ENCODE measurements at regions not wholly inside any gene's neighbourhood (a gene's known extent, or its start where the extent isn't known, plus 50 kb on each side); places are given as distances from the start of the nearest gene placed in this dataset.
"Not testable (repeated sequence)": the region's sequence is repeated elsewhere in the genome, so short reads cannot be mapped to it uniquely, and the experiment has no call there.

DNA sequence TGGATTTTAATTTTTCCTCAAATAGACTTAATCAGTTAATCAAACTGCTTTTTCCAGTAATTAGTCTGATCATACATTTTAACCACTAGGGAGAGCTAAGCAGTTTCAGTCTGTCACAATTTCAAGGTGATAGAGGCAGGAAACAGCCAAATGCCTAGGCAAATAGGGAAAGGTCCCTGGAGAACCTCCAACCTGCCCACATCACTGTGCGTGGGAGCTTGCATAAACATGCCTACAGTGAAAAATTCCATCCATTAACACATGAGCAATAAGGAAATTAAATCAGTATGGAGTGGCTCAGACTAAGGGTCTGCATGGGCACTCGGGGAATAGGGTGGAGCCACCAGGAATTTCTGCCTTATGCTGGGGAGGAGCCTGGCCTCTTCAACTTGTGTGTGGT, 74.6 kb downstream of the AASDHPPT start:
- DNase-seq (ENCODE audit: low read depth in 4 of 4, low spot score in 3 of 4): no peak

DNA sequence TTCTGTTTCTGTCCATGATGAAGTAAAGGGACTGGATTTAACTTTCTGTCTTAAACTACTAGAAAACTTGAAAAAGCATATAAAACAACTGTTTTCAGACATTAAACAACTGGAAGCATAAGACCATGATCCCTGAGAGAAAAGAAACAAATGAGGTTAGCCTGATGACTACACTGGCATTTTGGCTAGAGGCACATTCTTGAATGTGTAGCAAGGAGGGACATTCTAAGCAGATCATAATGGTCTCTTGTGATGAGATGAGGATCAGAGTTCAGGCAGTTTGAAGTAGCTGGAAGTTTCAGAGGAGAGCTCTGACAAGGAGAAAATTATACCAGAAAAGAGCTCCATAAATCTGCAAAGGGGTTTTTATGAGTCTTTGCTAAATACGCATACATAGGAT, 75.4 kb downstream of the AASDHPPT start:
- no peak for DNase-seq (ENCODE audit: low read depth in 4 of 4, low spot score in 3 of 4)

DNA sequence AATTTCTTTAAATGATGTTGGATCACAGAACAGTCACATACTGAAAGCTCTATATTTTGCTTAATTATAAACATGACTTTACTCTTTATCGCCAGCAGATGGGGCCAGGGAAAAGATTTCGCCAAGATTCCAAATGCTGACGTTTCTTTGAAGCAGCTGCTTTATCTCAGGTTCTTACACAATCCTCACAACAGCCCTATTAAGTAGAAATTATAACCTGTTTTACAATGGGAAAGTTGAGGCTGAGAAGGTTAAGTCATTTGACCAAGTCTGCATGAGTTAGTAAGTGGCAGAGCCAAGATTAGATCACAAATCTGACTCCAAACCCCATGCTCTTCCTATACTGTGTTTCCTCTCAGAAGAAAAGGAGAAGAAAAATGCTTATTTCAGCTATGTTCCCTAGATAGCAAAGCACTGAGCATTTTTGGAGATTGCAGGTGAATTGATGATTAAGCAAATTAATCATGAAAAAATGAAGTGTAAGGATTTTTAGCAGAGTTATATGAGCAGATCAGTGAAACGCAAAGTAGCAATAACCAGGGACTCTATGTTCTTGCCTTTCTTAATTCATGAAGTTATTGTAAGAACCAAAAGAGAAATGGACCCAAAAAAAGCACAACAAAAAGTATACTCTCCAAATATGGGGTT, 79.0 kb downstream of the AASDHPPT start:
- peak; percentile 45 to 57 (median 52) for DNase-seq (ENCODE audit: low read depth in 4 of 4, low spot score in 3 of 4)

DNA sequence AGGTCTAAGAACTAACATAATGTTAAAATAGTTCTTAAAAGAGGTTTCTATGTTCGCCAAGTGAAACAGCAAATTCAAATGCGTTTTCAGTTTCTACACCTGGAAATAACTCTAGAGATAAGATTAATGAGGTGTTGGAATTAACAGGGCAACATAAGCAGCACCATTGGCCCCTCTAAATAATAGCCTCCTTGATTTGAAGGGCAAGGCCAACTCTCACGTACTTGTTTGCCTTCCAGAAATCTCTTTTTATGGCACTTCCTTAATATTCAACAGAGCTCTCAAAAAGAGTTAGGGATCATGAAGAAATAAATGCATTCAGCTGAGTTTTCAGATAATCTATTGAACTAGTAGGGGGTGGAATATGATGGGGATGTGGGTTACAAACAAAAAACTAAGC, 80.9 kb downstream of the AASDHPPT start:
- no peak for DNase-seq (ENCODE audit: low read depth in 4 of 4, low spot score in 3 of 4)

DNA sequence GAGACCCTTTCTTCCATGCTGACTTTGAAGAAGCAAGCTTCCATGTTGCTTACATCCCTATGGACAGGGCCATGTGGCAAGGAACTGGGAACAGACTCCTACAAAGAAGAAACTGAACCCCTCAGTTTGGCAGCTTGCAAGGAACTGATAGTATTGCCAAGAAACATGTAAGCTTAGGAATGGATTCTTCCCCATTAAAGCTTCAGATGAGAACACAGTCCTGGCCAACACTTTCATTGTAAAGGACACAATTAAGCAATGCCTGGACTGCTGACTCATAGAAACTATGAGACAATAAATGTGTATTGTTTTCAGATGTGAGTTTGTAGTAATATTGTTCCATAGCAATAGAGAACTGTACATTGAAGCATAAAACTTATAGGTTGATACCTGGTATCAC, 82.4 kb downstream of the AASDHPPT start:
- DNase-seq (ENCODE audit: low read depth in 4 of 4, low spot score in 3 of 4): no peak

DNA sequence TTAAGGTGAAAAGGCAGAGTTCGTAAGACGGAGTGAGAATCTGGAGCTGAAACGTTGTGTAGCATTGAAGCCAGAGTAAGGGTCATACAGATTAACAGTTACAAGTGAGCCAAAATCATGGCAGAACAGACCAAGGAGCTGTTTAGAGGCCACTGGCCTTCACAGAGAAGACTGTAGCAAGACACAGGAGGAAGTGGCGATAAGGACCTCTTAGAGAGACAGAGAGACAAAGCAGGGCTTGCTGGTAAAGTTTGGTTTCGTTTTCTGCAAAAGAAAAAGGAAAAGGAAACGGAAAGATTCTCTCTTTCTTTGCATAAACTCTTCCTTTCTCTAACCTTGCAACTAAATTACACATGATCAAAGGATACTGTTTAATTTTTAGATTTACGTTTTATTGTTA, 83.0 kb downstream of the AASDHPPT start:
- DNase-seq (ENCODE audit: low read depth in 4 of 4, low spot score in 3 of 4): no peak

DNA sequence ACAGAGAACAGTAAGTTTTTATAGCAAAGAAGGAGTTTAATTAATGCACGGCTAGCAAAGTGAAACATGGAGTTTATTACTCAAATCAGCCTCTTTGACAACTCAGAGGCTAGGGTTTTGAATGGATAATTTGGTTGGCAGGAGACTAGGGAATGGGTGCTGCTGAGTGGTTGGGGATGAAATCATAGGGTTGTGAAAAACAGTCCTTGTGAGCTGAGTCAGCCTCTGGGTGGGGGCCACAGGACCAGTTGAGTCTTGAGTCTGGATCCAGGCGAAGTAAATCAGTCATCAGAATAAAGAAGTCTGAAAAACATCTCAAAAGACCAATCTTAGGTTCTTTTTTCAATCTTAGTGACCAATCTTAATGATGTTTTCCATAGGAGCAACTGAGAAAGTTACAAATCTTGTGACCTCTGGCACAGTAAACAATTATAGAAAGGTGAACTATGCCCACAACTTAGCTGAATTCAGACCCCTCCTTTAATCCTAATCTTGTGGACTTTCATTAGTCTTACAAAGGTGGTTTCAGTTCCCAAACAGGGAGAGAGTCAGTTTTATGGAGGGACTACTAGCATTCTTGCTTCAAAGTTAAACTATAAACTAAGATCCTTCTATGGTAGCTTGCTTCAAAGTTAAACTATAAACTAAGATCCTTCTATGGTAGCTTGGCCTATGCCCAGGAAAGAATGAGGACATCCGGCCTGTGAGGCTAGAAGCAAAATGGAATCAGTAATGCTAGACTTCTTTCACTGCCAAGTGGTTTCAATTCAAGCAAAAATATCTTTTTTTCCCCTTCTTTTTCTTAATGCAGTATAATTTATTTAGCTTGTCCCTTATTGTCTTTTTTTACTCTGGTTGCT, 84.5 kb downstream of the AASDHPPT start:
- DNase-seq (ENCODE audit: low read depth in 4 of 4, low spot score in 3 of 4): no peak

DNA sequence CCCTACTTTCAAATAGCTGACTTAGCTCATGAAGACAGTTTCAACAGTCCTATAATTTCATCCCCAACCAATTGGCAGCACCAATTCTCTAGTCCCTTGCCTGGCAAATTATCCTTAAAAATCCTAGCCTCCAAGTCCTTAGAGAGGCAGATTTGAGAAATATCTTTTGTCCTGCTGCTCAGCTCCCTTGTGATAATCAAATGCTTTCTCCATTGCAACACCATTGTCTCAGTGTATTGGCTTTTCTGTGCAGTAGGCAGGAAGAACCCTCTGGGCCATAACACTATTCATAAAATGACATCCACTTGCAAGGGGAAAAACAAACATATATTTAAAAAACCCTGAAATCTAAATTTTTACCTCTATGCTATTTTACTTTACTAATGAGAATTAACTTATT, 89.6 kb downstream of the AASDHPPT start:
- no peak for DNase-seq (ENCODE audit: low read depth in 4 of 4, low spot score in 3 of 4)

DNA sequence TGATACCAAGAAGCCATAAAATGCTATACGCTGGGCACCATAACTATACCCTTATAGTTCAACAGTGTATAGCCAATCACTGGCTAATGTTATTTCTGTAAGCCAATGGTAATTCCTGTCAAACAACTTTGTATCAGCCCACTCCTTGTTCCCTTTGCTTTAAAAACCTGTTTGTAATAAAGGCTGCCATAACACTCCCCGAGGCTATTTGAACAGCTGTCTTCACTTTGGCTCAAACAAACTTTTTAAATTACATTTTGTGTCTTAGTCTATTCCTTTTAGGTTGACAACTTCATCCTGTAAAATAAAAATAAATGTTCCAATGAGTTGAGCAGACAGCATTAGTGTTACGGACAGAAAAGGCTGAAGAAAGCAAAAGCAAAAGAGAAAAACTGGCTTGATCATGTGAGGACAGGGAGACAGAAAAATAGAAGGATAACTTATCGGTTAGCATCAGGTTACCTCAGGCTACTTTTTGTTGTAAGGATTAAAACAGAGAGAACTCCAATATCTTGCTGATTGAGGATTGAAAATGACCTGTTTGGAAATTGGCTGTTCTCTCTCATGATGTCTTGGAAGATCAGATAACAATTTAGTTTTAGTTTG, 95.0 kb downstream of the AASDHPPT start:
- no peak for DNase-seq (ENCODE audit: low read depth in 4 of 4, low spot score in 3 of 4)

DNA sequence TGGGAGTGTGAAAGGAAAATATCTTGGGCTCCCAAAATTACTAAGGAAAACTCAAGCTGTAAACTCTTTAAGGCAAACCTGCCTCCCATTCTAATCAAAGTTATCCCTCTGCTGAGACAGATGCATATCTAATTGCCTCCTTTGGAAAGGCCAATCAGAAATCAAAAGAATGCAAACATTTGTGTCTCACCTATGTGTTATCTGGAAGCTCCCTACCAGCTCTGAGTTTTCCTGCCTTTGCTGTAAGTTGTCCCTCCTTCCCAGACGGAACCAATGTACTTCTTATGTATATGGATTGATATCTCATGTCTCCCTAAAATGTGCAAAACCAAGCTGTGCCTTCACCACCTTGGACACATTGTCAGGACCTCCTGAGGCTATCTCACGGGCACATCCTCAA, 95.8 kb downstream of the AASDHPPT start:
- DNase-seq (ENCODE audit: low read depth in 4 of 4, low spot score in 3 of 4): no peak

DNA sequence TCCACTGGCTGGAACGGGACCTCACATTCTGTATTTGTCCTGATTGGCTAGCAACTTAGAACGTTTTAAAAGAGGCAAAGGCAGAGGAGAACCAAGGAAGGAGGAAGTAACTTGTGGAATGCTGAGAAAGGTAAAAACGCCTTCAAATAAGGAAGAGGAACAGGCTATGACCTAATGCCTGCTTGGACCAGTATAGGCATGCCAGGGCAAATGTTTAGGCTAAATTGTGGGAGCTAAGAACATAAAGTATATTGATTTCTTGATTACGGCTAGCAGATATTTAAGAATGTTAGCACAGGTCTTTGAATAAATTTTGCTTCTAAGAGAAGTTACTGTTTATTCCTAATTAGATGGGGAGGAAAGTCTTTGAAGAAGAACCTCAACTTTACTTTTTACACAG, 96.5 kb downstream of the AASDHPPT start:
- not testable (repeated sequence) for DNase-seq (ENCODE audit: low read depth in 4 of 4, low spot score in 3 of 4)

DNA sequence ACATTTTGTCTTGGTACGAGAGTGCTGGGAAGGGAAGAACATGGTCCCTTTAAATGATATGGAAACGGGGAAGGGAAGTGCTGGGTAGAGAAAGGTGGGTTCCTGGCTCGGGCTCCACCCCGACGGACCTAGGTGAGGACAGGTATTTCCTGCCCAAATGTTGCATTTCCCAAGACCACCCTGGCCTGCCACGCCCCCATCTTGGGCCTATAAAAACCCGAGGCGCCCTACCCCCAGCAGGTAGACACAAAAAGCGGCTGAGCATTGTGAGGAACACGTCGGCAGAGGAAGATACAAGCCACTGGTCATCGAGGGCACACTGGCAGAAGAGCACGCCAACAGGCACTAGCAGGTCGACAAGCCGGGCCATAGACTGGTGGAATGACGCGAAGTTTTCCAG, 99.4 kb downstream of the AASDHPPT start:
- no peak for DNase-seq (ENCODE audit: low read depth in 4 of 4, low spot score in 3 of 4)

DNA sequence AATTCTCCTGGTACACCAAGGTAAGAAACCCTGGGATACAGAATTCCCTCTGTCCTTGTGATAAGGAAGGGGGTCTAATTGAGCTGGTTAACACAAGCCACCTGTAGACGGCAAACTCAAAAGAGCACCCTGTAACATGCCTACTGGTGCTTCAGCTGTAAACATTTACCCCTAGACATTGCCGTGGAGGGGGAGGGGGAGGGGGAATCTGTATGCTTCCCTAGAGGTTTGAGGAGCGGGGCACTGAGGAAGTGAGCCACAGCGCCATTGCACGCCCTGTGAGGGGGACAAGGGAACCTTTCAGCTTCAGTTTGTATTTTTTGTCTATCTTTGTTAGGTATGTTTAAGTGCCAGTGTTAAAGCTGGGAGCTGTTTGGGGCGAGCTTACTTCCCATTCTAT, 99.8 kb downstream of the AASDHPPT start:
- DNase-seq (ENCODE audit: low read depth in 4 of 4, low spot score in 3 of 4): no peak

DNA sequence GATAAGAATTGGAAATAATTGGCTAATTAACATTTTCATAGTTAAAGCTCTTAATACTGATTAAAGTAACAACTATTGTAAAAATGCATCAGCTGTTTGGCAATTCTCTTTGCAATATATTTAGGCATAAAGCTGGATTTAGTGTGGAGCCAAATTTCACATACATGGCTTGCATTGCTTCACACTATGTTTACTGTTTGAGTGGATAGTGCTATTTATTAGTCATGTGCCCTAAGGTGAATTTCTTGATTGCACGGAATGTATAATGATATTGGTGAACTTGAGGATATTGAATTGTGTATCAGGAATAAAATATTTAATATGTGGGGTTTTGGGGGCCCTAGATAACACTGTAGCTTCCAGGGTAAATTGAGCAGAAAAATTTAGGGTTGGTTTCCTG, 100.9 kb downstream of the AASDHPPT start:
- DNase-seq (ENCODE audit: low read depth in 4 of 4, low spot score in 3 of 4): no peak

DNA sequence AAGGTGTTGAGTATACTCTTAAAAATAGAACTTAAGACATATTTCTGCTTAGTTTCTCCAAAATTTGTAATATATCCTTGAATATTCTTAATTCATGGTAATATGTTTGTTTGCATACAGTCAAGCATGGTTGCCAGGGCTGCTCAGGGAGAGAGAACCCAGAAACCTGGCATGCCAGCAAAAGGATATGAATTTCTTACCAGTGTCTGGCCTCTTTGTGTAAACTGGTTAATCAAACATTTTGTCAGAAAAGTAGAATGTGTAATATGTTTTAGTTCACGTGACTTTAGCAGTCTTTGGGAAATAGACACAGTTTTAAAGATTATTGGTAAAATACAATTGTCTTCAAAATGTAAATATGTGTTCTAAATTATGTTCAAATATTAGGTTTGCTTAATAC, 101.6 kb downstream of the AASDHPPT start:
- no peak for DNase-seq (ENCODE audit: low read depth in 4 of 4, low spot score in 3 of 4)

DNA sequence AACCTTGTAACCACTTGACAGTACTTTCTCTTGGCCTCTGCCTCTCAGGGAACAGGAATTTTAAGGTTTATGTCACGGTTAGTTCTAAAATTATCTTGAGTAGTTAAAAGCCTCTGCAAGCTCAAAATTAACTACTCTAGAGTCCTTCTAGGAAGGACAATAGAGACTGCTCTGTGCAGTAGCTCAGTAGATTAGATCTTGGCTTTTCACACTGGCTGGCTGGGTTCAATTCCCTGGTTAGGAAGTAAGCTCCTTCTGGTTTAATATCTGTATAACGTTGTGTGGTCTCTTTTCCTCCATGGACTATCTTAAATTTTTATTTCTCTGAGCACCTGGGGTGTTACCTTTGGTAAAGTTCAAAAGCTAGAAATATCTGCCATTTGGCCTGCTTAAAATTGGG, 109.2 kb downstream of the AASDHPPT start:
- no peak for DNase-seq (ENCODE audit: low read depth in 4 of 4, low spot score in 3 of 4)

DNA sequence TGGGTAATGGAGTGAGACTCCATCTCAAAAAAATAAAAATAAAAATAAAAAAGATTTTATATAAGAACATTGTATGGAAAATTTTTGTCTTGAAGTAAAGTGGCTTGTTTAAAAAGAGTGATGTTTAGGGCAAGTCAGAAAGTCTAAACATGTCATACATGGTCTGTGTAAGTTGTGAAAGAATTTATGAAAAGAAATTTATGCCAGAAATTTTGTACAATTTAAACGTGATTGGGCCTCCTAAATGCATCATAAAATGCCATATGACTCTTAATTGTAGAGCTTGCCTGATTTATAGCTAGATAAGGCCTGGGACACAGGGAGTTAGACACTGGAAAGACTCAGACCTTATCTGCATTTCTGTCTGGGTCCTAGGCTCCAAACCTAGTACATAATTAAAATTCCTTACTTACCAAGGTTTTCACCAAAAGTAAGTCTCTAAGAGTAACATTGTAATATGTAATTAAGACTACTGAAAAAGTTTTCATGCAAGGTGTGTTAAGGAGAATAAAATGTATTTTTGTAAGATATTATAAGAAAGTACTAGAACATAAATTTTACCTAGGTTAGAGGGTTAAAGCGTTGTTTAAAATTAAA, 110.5 kb downstream of the AASDHPPT start:
- DNase-seq (ENCODE audit: low read depth in 4 of 4, low spot score in 3 of 4): no peak

DNA sequence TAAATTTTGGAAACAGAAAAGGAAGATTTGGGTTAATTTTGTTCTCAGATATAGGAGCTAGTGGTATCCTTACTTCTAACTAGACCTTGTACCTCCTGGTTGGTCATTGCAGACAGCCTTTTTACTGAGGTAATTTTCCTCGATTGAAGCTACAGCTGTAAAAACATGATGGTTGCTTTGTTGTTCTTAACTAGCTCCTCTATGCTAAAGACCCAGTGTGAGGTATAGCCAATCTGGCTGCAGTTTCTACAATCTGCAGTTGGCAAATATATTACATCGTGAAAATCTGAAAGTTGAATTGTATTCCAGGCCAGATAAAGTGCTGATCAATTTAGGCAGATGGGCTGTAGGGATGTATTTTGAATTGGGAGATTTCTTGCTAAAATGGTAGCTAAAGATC, 116.5 kb downstream of the AASDHPPT start:
- DNase-seq (ENCODE audit: low read depth in 4 of 4, low spot score in 3 of 4): no peak

DNA sequence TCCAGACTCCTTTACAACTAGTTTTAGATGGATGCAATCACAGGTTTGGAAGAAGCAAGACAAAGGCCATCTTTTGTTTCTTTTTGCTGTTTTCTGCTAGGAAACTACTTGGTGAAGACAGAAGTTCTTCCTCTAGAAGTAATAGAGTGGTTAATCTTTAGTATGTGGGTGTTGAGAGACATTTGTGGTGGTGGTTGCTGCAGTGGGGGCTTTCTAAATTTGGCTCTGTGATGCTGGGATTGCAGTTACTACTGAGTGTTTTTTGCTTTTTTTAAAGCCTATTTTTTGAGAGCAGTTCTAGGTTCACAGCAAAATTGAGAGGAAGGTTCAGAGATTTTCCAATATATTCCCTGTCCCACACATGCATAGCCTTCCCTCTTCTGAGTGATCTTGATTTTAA, 120.0 kb downstream of the AASDHPPT start:
- DNase-seq (ENCODE audit: low read depth in 4 of 4, low spot score in 3 of 4): no peak

DNA sequence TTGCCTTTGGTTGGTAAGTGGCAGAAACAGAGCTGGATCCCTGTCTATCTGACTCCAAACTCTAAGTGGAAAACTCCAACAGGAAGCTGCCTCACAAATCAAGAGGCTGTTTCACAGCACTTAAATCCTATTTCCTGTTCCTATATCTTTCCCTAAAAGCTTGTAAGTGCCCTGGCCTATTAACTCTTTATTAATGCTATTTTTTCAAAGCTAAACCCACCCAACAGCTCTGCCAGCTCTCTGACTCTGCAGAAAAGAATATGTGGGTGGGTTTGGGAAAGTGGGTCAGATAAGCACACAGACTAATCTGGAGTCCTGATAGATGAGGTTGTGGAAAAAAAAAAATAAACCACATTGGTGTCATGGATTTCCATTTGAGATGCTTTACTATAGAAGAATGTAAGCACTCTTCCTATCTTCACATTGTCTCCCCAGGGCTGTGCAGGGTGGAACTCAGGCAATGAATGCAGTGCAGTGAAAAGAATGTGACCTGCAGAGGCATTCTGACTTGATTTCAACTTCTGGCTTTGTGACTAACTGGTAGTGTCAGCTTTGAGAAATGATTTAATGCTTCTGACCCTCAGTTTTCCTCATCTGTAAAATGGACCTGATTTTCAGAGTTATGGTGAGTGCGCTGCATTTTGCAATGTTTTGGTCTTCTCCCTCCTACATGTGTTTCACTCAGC, 125.6 kb downstream of the AASDHPPT start:
- no peak for DNase-seq (ENCODE audit: low read depth in 4 of 4, low spot score in 3 of 4)

DNA sequence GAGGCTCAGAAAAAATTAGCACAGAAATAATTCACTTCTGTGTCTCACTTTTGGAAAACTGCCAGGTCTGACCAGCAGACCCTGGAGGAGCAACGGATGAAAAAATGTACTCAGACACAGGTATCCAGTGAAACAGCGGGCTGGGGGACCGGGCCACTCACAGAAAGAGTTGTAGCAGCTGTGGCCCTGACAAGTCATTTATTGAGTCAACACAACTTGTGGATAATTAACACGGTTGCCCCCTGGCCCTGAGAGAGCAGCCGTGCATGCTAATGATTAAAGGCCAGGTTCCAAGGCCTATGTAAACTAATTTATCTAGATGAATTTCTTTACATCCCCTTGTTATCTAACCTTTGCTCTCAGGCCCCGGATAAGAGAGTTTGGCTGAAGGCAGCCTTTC, 131.3 kb downstream of the AASDHPPT start:
- peak; percentile 20 to 56 (median 47) for DNase-seq (ENCODE audit: low read depth in 4 of 4, low spot score in 3 of 4)

Measured in right renal pelvis (tissue), 4 donors.